DND-41 (cell line): ENCODE measurements at regions not wholly inside any gene's neighbourhood (a gene's known extent, or its start where the extent isn't known, plus 50 kb on each side); places are given as distances from the start of the nearest gene placed in this dataset.
"Not testable (repeated sequence)": the region's sequence is repeated elsewhere in the genome, so short reads cannot be mapped to it uniquely, and the experiment has no call there.

Experiments used
- EZH2 ChIP-seq: IDR thresholded peaks from 3 replicates; pipeline ENCODE4 v1.6.1; 2012; ENCODE audit warnings: borderline replicate concordance, low read depth, mild to moderate bottlenecking, moderate library complexity, low read length, inconsistent platforms; ENCODE audit not compliant: severe bottlenecking
- TF ChIP-seq, protein P1 (sequence below): IDR thresholded peaks from 2 replicates; pipeline ENCODE4 v1.5.1; 2012; ENCODE audit warnings: borderline replicate concordance, low read length, moderate library complexity, mild to moderate bottlenecking; ENCODE audit not compliant: poor library complexity, severe bottlenecking; ENCODE audit errors: extremely low read depth

DNA sequence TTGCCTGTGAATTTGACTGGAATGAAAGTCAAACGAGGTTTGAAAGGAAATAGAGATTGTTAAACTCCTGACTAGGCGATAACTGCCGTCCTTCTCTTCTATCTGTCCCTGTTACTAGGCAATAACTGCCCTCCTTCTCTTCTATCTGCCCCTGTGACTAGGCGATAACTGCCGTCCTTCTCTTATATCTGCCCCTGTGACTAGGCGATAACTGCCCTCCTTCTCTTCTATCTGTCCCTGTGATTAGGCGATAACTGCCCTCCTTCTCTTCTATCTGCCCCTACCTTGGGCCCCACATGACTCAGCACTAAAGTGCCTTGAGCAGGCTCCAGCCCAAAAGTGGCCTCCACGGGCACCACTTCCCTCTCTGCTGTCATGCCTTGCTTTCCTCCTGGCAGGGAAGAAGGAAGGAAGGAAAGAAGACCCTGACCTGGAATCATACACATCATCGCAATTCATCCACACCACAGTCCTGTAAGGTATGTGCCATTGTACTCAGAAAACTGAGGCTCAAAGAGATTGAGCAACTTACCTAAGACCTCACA lies 2973.3 kb upstream of the OR11H1 start:
- TF ChIP-seq, protein P1, sequence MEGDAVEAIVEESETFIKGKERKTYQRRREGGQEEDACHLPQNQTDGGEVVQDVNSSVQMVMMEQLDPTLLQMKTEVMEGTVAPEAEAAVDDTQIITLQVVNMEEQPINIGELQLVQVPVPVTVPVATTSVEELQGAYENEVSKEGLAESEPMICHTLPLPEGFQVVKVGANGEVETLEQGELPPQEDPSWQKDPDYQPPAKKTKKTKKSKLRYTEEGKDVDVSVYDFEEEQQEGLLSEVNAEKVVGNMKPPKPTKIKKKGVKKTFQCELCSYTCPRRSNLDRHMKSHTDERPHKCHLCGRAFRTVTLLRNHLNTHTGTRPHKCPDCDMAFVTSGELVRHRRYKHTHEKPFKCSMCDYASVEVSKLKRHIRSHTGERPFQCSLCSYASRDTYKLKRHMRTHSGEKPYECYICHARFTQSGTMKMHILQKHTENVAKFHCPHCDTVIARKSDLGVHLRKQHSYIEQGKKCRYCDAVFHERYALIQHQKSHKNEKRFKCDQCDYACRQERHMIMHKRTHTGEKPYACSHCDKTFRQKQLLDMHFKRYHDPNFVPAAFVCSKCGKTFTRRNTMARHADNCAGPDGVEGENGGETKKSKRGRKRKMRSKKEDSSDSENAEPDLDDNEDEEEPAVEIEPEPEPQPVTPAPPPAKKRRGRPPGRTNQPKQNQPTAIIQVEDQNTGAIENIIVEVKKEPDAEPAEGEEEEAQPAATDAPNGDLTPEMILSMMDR = not testable (repeated sequence)
- not testable (repeated sequence) for TF ChIP-seq EZH2
